NCI-H524 (cell line): ENCODE measurements at regions not wholly inside any gene's neighbourhood (a gene's known extent, or its start where the extent isn't known, plus 50 kb on each side); places are given as distances from the start of the nearest gene placed in this dataset.

Source experiments
- DNase-seq, 2 experiments: peaks; one replicate each; lab custom pipeline; 2025; lab: John Stamatoyannopoulos, UW

GRCh38 chr13:31927219-31927653 is 104.3 kb upstream of the FRY start:
- DNase-seq, result no peak

- DNase-seq, result no peak
These were observed 102.4 kb upstream of the FRY start for GRCh38 chr13:31929031-31929770.

- DNase-seq, result no peak
These were observed 101.1 kb upstream of the FRY start for GRCh38 chr13:31930490-31930889.

DNA sequence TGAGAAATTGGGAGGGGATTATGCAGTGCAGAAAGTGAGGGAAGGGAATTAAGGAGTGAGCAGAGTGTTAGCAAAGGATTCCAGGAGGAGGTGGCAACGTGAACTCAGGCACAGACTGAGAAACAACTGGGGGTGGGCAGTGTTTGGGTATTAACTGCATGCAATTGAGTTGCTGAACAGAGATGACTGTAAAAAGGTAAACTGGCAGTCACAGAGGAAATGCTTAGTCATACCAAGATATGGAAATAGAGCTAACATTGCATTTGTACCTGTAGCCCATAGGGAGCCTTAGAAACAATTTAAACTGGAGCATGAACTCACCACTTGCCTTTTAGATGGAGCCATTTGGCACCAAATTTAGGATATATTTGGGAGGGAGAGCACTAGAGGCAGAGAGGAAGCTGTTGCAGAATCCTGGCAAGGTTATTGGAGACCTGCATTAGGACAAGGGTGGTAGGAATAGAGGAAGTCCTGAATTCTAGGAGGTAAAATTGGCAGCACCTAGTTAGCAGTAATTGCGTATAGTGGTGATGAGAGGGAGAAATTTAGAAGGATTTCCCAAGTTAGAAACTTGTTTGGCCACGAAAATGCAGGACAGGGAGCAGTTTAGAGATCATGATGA is 100.6 kb upstream of the FRY start:
- peak in 1 of 2 experiments; percentile 8 for DNase-seq

DNA sequence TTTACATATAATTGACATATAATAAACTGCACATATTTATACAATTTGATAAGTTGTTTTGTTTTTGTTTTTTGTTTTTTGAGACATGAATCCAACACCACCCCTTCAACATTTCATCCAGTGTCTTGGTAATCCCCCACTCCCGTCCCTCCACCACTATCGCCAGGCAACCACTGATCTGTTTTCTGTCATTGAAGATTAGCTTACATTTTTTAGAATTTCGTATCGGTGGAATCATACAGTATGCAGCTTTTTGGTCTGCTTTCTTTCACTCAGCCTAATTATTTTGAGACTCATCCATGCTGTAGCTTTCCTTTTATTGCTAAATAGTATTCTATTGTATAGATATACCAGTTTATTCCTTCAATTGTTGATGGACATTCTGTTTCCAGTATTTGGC is 94.1 kb upstream of the FRY start:
- no peak for DNase-seq

- DNase-seq, result no peak
These were observed 91.5 kb upstream of the FRY start for GRCh38 chr13:31940076-31940475.

DNA sequence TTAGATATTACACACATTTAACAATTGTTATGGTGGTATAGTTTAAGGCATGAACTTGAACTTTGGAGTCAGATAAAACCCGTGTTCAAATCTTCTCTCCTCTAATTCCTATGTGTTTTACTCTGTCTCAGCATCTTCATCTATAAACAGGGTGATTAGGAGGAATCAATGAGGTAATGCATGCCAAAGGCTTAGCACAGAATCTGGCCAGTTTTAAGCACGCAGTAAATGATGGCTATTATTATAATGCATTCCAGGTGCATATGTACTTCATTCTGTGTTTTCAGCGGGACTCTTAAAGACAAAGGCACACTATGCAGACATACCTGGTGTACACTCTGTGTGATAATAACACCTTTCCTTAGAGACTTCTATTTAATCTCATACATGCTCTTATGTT is 88.0 kb upstream of the FRY start:
- DNase-seq, result no peak

GRCh38 chr13:31944262-31945160 is 87.1 kb upstream of the FRY start:
- DNase-seq, result no peak

GRCh38 chr13:31945202-31945961 is 86.2 kb upstream of the FRY start:
- peak; percentile 90 to 99 for DNase-seq

GRCh38 chr13:31946091-31946770 is 85.3 kb upstream of the FRY start:
- DNase-seq, result no peak

- peak; percentile 13 to 78 for DNase-seq
These were observed 84.5 kb upstream of the FRY start for GRCh38 chr13:31947105-31947504.

DNA sequence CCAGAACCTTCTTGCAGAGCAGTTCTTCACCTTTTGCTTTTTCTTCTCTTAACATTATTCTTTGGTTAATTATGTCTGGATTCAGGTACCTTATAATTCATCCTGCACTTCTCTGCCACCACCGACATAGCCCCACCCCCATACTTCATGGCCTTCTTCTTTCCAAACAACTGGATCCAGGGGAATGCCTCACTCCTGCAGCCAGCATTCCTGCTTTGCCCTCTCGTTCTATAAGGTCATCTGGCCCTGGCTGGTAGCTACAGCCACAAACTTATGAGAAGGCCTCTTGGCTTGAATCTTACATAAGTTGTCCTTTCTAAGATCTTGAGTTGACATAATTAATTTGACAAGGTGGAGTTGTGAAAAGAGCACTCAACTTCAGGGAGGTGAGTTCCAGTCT is 84.1 kb upstream of the FRY start:
- DNase-seq, result no peak

DNA sequence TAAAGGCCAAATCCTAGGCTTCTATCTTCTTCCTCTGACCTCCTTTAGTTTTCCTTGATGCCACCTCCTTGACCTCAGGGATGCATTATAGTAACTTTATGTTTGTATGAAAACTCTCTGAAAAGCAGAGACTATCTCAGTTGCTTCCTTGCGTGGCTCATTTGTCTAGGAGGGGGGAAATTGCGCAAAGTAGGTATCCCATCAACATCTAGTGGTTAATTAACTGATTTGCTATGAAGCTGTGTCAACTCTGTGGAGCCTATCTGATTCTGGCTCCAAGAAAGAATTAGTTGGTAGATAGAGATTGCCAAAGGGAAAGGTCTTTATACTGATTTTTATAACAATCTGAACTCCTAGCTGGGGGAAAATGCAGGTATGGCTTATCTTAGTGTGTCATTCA is 82.1 kb upstream of the FRY start:
- no peak for DNase-seq

DNA sequence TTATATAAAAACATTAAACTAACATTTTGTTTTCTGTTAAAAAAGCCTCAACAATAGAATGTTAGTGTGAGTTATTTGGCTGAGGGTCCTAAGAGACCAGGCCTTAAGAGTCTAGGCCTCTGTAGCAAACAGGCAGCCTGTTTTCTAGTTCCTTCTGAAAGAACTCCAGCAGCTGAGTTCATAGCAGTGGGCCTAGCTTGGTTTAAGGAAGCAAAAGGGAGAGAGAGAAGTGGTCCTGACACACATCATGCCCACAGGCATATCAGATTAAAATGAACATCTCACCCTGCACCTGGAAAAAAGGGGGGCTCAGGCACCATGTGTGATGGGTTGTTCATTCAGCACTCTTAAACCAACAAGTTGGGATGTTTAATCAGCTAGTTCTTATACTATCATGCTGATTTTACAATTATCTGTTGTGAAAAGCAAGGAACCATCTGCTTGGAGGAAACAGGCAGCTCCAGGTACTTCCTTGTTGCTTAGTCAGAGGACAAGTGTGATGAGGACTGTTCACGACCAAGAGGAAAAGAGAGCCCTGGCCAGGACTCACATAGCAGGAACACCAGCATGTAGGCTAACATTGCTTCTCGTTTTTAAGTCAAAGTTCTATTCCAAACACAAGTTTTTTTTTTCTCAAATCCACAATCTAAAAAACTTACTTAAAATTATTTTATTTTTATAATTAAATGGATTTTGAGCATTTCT is 81.3 kb upstream of the FRY start:
- DNase-seq, result peak in 1 of 2 experiments; percentile 17

DNA sequence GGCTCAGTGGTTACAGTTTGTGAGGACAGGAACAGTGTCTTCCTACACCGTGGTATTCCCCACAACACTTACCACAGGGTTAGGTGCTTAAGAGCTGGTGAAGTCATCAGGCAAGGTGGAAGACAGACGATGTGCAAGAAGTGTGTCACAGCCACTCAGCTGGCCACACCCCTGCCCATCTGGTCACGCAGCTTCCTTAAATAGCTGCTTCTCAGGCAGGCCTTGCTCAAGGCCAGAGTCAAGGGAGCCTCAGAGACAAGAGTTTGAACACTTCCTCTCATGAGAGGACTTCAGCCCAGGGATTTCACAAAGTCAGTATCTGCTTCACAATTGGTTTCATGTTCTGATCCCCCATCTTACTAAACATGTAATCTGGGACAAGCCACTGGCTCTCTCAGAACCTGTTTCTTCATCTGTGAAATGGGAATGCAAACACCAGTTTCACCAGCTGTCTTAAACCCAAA is 80.3 kb upstream of the FRY start:
- peak; percentile 76 to 95 for DNase-seq

DNA sequence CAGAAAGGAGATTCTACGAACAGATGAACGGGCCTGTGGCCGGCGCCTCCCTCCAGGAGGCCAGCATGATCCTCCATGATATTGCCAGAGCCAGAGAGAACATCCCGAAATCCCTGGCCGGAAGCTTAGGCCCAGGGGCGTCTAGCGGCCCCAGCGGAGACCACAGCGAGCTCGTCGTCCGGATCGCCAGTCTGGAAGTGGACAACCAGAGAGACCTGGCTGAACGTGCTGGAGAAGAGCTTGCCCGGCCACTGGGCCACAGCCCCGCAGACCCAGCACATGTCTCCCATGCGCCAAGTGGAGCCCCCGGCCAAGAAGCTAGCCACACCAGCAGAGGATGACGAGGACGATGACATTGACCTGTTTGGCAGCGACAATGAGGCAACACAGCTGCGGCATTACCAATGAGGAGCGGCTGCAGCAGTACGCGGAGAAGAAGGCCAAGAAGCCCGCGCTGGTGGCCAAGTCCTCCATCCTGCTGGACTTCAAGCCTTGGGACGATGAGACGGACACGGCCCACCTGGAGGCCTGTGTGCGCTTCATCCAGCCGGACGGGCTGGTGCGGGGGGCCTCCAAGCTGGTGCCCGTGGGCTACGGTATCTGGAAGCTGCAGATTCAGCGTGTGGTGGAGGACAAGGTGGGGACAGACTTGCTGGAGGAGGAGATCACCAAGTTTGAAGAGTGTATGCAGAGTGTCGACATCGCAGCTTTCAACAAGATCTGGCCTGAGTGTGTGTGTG is 78.8 kb upstream of the FRY start:
- no peak for DNase-seq

DNA sequence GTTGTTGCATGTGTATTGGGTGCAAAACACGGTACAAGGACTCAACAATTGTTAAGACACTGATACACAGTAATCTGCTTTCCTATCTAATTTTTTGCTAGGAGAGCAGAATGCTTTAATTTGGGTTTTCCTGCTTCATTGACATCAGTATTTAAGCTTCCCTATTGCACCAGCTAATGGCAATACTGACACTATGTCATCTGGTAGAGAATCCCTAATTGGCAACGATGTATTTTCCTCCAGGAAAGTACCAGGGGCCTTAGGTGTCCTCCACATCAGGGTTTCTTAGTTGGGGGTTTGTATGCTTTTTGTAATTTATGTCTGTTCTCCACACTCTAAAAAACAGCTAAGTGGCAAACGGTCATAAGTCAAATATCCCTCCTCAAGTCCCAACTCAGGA is 76.5 kb upstream of the FRY start:
- no peak for DNase-seq

- DNase-seq, result no peak
These were observed 75.8 kb upstream of the FRY start for GRCh38 chr13:31955741-31956140.

- DNase-seq, result no peak
These were observed 74.5 kb upstream of the FRY start for GRCh38 chr13:31956980-31957644.
